ENCODE measurements at regions not wholly inside any gene's neighbourhood (a gene's known extent, or its start where the extent isn't known, plus 50 kb on each side); places are given as distances from the start of the nearest gene placed in this dataset.
"Not testable (repeated sequence)": the region's sequence is repeated elsewhere in the genome, so short reads cannot be mapped to it uniquely, and the experiment has no call there.

DNA sequence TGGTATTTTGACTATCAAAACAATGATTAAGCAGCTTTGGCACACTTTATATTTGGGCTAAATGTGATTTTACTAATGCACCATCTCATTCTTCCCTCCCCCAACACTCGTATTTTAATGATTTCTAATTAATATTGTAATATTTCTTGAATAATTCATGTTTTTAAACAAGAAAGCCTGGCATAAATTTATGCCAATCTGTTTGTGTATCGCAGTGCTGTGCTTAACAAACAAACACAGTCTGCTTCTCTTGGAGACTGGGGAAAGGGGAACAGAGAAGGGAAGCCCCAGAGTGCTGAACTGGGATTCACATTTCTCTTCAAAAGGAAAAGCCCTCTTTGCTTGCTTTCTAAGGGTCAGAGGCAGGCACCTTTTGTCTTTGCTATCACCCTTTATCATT is 496.9 kb upstream of the STXBP6 start:
- no peak for DNase-seq (ENCODE audit: low read depth)

DNA sequence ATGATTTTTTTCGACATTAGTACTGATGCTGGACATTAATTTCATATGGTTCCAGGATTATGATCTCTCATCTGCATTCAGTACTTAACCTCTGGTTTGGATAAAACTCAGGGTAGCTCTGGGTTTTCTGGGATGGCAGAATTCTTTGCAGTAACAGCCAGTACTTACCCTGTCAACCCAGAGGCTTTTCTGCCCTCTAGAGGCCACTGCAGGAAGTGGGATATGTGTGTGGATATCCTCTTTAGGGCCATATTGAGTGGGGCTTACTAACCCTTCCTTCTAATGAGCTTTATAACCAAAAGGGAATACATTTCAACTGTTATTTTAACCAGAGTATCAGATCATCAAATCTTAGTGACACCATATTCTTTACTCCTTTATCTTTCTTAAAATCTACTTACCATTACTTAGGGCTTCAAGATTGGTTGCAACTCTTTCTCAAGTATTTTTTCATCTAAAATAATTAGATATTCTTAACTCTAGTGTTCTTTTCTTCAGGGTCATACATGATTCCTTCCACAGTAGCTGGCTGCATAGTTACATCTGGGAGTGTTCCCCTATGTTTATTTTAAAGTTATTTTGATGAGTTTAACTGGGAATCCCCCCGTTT is 488.0 kb upstream of the STXBP6 start:
- no peak for DNase-seq (ENCODE audit: low read depth)

DNA sequence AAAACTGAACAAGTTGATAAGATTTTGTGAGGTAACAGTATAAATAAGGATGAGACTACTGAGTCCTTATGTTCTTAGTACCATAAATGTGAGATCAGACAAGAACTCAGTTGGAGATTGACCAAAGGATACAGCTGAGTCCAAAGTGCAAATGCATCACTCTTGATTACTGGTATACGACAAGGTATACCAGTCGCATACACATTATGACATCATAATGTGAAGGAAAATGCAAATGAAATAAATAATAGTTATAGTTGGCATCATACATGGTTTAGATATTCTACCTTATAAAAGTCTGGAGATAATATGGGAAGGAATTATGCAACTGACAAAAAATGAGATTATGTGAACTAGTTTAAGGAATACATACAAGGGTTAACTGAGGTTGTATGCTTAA is 476.3 kb upstream of the STXBP6 start:
- no peak for DNase-seq (ENCODE audit: low read depth)

DNA sequence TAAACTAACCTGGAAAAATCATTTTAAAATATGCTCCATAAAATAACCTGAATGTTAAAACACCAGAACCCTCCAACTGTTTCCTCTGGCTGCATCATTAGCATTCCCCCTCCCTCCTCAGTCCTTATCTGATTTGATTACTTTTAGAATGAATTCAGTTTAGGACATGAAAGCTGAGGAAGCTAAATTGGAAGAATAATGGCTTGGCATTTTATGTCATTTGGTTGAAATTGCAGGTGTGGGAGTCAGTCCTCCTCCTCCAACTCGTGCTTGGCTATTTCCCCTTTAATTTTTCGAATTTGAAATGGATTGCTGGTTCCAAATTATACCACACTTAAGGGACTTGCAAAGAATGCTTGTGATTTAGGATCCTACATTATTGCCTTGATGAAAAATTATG is 473.0 kb upstream of the STXBP6 start:
- no peak for DNase-seq (ENCODE audit: low read depth)

DNA sequence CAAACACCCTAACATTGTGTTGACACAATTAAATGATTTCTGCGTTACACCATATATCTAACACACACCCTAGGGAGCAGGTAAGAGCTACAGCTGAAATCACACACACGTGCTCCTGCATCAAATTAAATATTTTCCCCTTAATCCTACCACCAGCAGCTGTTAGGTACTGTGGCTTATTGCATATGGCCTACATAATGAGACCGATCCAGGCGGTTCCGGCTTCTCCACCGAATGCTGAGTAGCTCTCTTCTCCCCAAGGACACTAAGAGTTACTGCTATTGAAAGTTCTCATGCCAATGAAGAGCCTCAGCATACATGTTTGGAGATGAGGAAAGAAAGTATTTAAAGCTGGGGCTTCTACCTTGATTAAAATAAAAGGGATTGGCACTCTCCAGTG is 472.2 kb upstream of the STXBP6 start:
- no peak for DNase-seq (ENCODE audit: low read depth)

DNA sequence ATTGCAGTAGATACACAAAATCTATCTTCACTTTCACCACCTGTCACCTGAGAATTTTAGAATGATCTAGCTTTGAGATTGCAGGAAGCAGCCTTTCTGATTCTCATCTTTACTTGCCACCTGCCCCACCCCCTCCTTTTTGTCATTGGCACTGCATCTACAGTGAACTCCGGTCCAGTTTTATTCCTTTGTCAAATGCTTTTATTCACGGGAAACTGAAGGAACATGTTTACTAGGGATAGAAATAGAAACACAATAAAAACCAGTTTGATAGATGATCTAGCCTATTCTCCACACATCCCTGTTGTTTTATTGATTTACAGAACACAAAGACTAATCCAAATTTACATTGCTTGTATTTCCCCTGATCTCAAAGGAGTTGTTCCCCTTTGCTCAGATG is 471.7 kb upstream of the STXBP6 start:
- no peak for DNase-seq (ENCODE audit: low read depth)

DNA sequence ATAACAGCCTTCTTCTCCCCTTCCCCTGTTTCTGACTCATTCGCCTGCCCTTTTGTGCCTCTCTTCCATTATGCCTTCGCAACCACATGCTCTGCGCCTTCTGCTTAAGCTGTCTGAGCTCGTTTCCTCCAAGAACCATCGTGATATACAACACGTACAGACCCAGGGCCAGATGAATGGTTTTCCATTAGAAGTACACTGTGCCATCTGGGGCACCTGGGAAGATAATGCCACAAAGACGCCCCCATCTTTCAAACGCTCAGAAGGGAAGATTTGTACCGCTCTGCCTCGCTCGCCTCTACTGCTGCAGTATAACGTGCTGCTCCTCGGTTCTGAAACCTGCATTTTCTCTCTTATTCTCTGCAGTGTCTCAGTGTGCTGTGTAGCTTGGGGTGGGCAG is 470.9 kb upstream of the STXBP6 start:
- DNase-seq (ENCODE audit: low read depth) = no peak

DNA sequence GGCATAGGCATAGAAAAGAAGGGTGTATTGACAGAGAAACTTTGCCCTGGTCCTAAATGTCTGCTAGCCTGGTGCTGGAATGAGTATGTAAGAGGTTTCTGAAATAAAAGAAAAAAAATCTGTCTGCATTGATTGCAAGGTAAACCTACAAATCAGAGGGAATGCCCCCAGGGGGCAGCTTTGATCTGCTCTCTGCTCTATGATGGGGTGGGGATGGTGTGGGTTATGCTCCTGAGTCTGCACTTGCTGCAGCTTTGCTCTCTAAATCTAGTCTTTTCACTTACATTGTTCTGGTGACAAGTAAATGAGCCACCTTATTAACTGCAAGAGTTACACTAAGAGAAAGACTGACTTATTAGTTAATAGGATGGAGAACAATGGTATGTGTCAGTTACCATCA is 468.4 kb upstream of the STXBP6 start:
- DNase-seq (ENCODE audit: low read depth) = no peak

DNA sequence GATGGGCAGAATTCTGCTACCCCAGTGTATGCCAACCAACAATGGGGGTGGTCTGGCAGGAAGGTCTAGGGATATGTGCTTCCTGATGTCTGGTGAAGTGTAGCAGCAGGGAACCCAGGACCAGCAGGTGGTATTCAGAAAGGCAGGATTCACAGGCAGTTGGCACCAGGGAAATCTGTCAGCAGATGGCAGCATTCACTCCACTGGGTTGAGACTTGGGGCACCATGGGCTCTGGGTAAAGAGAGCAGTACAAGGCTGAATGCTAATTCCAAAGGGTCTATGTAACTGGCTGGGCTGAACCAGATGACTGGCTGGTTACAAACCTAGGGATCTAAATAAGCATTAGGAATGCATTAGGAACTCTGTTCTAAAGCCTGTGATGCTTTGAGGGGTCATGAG is 466.9 kb upstream of the STXBP6 start:
- DNase-seq (ENCODE audit: low read depth) = no peak

DNA sequence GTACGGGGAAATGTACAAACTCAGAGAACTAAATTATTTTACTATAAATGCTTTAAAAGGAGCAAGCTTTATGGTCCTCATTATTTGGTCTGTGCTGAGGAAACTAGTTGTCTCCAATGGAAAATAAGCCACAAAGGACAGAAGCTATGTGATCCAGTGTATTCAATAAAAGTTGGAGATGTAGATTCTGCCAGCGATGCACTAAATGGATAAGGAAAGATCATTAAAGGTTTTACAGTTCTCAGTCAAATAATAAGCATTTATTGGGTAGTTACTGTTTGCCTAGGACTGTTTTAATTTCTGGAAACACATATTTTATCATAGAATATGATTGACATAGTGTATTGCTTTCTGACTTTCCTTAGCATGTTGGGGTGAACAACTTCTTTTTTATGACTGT is 458.9 kb upstream of the STXBP6 start:
- no peak for DNase-seq (ENCODE audit: low read depth)

DNA sequence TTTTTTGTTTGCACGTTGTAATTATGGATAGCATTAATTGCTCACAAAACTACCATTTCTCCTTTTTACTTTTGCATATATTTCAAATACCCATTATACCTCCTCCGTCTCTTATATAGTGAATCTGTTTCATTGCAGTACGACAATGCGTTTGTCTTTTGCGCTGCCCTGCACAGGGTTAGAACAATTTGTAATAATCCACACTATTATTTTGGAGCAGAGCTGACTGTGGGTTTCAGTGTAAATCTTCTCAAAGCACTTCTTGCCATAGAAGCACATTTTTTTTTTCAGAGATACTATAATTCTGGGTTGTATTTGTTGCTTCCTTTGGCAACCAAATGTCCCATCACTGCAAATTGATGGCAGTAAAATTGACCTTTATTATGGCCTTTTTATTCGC is 451.8 kb upstream of the STXBP6 start:
- no peak for DNase-seq (ENCODE audit: low read depth)

DNA sequence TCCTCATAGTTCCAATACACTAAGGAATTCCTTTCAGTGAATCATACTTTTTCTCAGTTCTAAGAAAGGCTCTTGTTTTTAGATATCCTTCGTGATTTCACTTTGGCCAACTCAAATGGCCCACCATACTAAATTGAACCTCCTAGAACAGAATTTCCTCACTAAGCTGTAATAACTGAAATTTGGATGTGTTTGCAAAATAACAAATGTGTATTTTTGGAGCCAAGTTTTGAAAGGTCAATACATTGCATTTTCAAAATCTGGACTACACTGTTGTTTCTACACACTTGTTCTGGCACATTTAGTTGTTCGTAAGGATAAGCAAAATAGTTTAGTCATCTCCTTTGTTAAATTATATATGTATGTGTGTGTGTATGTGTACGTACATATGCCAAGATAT is 439.0 kb upstream of the STXBP6 start:
- no peak for DNase-seq (ENCODE audit: low read depth)

DNA sequence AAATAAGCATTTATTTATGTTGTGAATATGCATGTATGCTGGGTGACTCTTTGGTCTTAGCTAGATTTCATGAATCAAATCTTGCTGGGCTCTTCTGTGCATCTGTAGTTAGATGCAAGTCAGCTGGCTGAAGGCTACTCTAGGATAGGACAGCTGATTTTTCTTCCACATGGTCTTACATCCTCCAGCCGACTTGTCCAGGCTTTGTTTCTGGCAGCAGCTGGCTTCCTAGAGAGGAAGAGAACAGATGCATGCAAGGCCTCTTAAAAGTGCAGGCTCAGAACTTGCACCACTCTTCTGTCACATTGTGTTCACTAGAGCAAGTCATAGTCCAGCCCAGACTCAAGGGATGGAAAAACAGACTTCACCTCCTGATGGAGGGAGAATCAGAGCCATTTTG is 435.4 kb upstream of the STXBP6 start:
- DNase-seq (ENCODE audit: low read depth) = no peak

DNA sequence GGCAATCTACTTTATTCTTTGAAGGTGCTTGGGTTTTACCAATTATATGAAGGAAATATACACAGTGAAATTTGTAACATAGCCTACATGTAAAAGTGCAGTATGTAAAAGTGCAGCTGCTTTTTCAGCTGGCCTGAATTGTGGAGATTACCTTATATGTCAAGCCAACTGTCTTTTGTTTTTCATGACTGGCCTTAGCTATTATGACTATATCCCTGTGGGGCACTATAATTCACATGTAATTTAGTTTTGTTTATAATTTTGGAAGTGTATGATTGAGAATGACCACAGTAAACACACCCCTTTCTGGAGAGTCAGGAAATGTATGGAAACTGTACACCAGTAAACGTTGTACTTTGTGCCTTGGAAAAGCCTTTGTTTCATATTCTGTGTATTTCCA is 435.0 kb upstream of the STXBP6 start:
- DNase-seq (ENCODE audit: low read depth) = no peak

DNA sequence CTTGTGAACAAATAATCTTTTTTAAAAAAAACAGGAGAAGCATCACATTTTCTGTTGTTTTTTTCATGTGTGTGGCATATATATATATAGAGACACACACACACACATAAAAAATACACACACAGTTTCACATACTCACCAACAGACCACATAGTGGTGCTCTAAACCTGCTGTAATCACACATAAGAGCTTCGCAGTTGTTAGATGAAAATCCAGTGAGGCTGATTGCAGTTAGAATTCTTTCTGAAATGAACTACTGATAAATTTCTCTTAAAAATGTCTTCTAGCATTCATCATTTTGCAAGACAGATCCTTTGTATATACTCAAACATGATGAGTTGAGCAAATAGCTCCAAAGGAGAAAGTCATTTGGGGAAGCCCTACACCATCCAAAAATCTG is 434.3 kb upstream of the STXBP6 start:
- DNase-seq (ENCODE audit: low read depth) = no peak

DNA sequence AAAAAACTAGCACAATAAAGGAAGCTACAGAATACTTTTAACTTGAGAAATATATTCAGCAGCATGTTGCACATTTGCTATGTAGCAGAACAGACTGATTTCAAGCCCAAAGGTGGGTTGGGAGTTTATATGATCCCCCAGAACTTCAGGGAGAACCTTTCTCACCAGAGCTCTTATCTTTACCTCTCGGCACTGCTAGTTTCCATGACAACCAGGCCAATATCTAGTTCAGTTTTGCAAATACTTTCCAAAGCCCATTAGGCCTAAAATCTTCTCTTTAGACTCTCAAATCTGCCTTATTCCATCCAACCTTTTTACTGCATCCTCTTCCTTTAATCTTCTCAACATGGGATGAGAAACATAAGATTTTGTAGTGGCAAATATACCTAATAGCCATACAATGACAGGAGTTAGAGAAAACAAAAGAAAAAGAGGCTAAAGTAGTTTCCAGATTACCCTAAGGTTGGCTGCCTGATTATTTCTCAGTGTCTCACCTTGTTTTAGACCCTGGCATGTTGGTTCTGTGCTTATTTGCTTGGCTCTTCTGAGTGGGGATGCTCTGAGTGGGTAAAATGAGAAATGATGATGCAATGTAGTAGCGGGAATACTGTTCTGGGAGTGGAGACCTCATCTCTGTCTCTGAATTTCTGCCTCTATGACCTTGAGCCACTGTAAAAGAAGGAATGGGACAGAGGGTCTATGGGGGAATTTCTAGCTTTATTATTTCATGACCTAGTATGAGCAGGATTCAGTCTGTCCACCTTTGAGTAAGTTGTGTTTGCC is 427.6 kb upstream of the STXBP6 start:
- no peak for DNase-seq (ENCODE audit: low read depth)

DNA sequence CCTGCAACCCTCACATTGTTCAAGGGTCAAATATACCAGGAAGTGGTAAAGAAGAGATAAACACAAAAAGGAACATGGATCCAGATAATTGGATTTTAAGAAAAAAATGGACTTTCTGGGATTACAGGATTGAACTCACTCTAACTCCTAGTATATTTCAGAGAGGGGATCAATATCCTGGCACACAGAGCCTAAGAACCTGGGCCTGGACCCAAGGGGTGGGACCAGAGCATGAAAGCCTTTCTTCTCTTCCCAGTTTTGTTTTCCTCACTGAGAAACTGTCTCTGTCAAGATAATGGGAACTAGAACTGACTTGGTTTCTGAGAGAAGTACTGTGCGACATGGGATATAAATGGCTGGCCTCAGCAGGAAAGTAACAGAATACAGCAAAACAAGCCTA is 422.8 kb upstream of the STXBP6 start:
- DNase-seq (ENCODE audit: low read depth) = no peak

DNA sequence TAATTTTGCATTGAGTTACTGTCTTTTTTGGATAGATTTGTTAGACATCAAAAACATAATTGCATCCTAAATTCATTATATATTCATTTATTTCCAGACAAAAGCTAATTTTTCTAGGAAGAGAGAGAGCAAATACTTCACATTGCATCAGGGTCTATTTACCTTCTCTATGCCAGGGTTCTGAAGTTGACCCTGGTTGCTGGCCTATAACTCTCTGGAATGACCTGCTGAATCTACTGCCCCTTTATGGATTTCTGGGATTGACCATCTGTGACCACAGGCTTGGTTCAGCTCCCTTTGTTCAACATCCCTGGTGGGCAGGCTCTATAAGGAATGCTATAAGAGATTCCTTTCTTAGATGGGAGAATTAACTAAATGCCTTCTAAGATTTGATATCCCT is 414.8 kb upstream of the STXBP6 start:
- DNase-seq (ENCODE audit: low read depth) = no peak

DNA sequence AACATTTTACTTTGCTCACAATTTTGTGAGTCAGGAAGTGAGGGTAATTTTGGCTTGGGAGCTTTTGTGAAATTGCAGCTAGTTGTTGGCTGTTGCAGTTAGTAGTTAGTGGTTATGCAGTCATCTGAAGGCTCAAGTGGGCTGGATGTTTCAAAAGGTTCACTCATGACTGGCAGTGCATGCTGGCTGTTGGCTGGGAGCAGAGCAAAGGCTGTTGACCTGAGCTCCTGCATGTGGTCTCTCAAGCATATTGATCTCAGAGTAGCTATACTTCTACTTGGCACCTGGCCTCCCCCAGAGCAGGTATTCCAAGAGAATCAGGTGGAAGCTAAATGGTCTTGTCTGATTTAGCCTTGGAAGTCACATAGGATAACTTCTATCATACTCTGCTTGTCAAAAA is 414.1 kb upstream of the STXBP6 start:
- no peak for DNase-seq (ENCODE audit: low read depth)

DNA sequence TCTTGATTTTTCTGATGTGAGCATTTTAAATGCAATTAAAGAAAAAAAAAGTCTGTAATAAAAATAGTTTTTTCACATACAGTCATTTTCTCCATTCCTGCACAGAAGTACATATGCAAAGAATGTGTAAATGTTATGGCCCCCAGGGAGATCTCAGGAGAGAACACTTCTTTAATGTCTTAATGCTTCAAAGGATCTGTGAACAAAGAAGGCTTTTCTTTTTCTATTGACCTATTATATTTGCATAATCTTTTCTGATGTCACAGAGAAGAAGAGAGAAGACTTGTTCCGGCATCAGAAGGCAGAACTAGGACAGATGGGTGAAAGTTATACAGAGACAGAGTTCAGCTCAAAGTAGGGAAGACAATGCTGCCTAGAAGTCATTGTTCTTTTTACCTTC is 413.5 kb upstream of the STXBP6 start:
- DNase-seq (ENCODE audit: low read depth) = no peak

DNA sequence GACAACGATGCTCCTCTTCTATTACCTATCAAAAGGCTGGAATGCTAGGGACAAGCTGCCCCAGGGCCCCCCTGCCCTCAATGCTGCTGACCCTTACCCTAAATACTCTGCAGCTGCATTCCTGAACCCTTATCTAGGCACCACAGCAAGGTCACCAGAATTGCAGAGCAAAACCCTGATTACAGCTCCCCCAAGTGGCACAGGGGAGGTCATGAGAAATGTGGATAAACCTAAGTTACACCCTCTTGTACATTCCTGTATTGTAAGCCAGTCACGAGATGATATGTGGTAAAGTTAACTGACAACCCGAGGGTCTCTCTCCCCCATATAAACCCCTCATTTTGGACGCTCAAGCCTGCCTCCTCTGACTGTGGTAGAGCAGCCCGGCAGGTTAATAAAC is 411.8 kb upstream of the STXBP6 start:
- DNase-seq (ENCODE audit: low read depth) = no peak

DNA sequence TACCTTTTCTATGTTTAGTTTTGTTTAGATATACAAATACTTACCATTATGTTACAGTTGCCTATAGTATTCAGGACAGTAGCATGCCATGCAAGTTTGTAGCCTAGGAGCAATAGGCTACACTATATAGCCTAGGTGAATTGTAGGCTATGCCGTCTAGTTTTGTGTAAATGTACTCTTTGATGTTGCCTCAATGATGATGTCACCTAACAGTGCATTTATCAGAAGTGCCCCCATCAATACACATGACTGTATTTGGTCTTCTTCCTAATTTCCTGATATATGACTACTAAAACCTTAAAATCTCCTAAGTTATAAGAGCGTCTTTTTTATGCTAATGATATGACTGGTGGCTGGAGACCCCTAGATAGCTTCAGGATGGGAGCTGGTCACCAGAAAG is 394.4 kb upstream of the STXBP6 start:
- DNase-seq (ENCODE audit: low read depth) = no peak

DNA sequence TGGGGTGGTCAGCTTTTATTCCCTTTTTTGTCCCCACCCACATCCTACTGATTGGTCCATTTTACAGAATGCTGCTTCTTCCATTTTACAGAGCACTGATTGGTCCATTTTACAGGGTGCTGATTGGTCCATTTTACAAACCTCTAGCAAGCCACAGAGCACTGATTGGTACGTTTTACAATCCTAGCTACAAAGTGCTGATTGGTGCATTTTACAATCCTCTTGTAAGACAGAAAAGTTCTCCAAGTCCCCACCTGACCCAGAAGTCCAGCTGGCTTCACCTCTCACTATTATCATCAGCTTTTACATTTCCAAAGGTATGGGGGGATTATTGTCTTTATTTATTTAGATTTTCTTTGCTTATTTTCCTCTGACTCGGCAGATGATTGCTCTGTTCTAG is 390.4 kb upstream of the STXBP6 start:
- DNase-seq (ENCODE audit: low read depth) = not testable (repeated sequence)

DNA sequence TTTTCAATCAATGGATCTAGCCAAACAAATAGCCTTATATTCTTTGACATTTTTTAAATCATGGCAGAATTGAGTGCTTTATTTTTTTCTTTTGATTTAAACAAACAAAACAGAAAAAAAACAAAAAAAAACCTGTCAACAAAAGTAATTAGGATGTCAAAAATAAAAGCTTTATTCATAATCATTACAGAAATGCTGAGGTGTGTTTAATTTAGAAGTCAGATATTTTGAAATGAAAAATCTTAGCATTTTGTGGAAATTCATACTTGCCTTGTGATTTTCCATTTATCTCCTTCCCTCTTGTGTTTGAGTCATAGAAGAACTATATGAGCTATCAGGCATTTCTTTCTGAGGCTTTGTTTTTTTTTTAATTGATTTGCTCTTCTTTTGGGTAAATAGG is 387.0 kb upstream of the STXBP6 start:
- DNase-seq (ENCODE audit: low read depth) = no peak

Measured in non-pigmented ciliary epithelial cell (primary cell).